Fibroblast of lung (primary cell): ENCODE measurements at regions not wholly inside any gene's neighbourhood (a gene's known extent, or its start where the extent isn't known, plus 50 kb on each side); places are given as distances from the start of the nearest gene placed in this dataset.

Source experiments
- EZH2 ChIP-seq: IDR thresholded peaks from 2 replicates; pipeline ENCODE4 v1.5.1; 2012; ENCODE audit warnings: low read length, control low read depth, mild to moderate bottlenecking; ENCODE audit errors: missing control alignments
- TF ChIP-seq, protein P1 (sequence below), 2 donors: IDR thresholded peaks in 1 of 2; conservative IDR thresholded peaks in 1 of 2; 1 replicate in 1 of 2; 2 replicates in 1 of 2; pipeline ENCODE4 v1.5.1; 2011 to 2012; ENCODE audit warnings: low read length in 2 of 2, control low read depth in 1 of 2, inconsistent platforms in 1 of 2, low read depth in 1 of 2, mild to moderate bottlenecking in 1 of 2

- TF ChIP-seq, protein P1, sequence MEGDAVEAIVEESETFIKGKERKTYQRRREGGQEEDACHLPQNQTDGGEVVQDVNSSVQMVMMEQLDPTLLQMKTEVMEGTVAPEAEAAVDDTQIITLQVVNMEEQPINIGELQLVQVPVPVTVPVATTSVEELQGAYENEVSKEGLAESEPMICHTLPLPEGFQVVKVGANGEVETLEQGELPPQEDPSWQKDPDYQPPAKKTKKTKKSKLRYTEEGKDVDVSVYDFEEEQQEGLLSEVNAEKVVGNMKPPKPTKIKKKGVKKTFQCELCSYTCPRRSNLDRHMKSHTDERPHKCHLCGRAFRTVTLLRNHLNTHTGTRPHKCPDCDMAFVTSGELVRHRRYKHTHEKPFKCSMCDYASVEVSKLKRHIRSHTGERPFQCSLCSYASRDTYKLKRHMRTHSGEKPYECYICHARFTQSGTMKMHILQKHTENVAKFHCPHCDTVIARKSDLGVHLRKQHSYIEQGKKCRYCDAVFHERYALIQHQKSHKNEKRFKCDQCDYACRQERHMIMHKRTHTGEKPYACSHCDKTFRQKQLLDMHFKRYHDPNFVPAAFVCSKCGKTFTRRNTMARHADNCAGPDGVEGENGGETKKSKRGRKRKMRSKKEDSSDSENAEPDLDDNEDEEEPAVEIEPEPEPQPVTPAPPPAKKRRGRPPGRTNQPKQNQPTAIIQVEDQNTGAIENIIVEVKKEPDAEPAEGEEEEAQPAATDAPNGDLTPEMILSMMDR (conservative IDR thresholded peaks at IDR 0.05 in 1 of 2, IDR thresholded peaks at IDR 0.05 in 1 of 2; ENCODE audit: low read depth in 1 of 2, low read length in 2 of 2) = no peak
- TF ChIP-seq EZH2 = no peak
Measured at GRCh38 chr3:55203546-55203945, 275.7 kb upstream of the LRTM1 start.
